Stimulated activated CD4-positive, alpha-beta T cell treated with anti-CD3 and anti-CD28 coated beads, Interleukin-12 subunit alpha, Interleukin-12 subunit beta, amount 100 ng/mL, for 24 hours (primary cell): ENCODE measurements at regions not wholly inside any gene's neighbourhood (a gene's known extent, or its start where the extent isn't known, plus 50 kb on each side); places are given as distances from the start of the nearest gene placed in this dataset.
"Not testable (repeated sequence)": the region's sequence is repeated elsewhere in the genome, so short reads cannot be mapped to it uniquely, and the experiment has no call there.

Experiments
- DNase-seq, 2 experiments: peaks; one replicate each; pipeline ENCODE4 v3.0.0-alpha.2; 2020; ENCODE audit warnings: low read depth in 2 of 2

GRCh38 chr9:75754080-75754479, 136.4 kb upstream of the PCSK5 start:
- no peak for DNase-seq

- DNase-seq = no peak
Measured at GRCh38 chr9:75775166-75775565, 115.3 kb upstream of the PCSK5 start.

GRCh38 chr9:75775966-75776691, 114.3 kb upstream of the PCSK5 start:
- no peak for DNase-seq

- DNase-seq = no peak
Measured at GRCh38 chr9:75780185-75780584, 110.3 kb upstream of the PCSK5 start.

- DNase-seq = no peak
Measured at GRCh38 chr9:75788006-75788634, 102.4 kb upstream of the PCSK5 start.

- no peak for DNase-seq
Measured at GRCh38 chr9:75797085-75797580, 93.3 kb upstream of the PCSK5 start.

GRCh38 chr9:75798505-75798904, 92.0 kb upstream of the PCSK5 start:
- DNase-seq = no peak

GRCh38 chr9:75803130-75803529, 87.3 kb upstream of the PCSK5 start:
- no peak for DNase-seq

- no peak for DNase-seq
Measured at GRCh38 chr9:75810063-75810462, 80.4 kb upstream of the PCSK5 start.

- no peak for DNase-seq
Measured at GRCh38 chr9:75811692-75812091, 78.8 kb upstream of the PCSK5 start.

GRCh38 chr9:75812141-75812540, 78.3 kb upstream of the PCSK5 start:
- DNase-seq = no peak

- no peak for DNase-seq
Measured at GRCh38 chr9:75814667-75815066, 75.8 kb upstream of the PCSK5 start.

GRCh38 chr9:75820471-75821115, 69.9 kb upstream of the PCSK5 start:
- DNase-seq = not testable (repeated sequence)

- DNase-seq = no peak
Measured at GRCh38 chr9:75823151-75823550, 67.3 kb upstream of the PCSK5 start.

GRCh38 chr9:75824816-75825568, 65.5 kb upstream of the PCSK5 start:
- no peak for DNase-seq

- DNase-seq = no peak
Measured at GRCh38 chr9:75826314-75826713, 64.2 kb upstream of the PCSK5 start.

GRCh38 chr9:75830303-75830702, 60.2 kb upstream of the PCSK5 start:
- no peak for DNase-seq

GRCh38 chr9:75833778-75834177, 56.7 kb upstream of the PCSK5 start:
- no peak for DNase-seq

GRCh38 chr9:75834878-75835277, 55.6 kb upstream of the PCSK5 start:
- DNase-seq = no peak
